Nephron (organoid): ENCODE measurements at regions not wholly inside any gene's neighbourhood (a gene's known extent, or its start where the extent isn't known, plus 50 kb on each side); places are given as distances from the start of the nearest gene placed in this dataset.

Experiments
- H3K27ac Mint-ChIP-seq, 3 experiments: 2 replicates each; pipeline ENCODE4 v1.8.0; 2020; ENCODE audit warnings: mixed read lengths in 3 of 3, mild to moderate bottlenecking in 2 of 3, moderate library complexity in 1 of 3
- H3K27me3 Mint-ChIP-seq: 2 replicates; pipeline ENCODE4 v1.8.0; 2021; ENCODE audit warnings: low read depth, mild to moderate bottlenecking, moderate library complexity, mixed read lengths
- H3K36me3 Mint-ChIP-seq: 2 replicates; pipeline ENCODE4 v1.8.0; 2020; ENCODE audit warnings: low read depth, mixed read lengths
- H3K4me1 Mint-ChIP-seq: 2 replicates; pipeline ENCODE4 v1.8.0; 2020; ENCODE audit warnings: mixed read lengths
- H3K4me3 Mint-ChIP-seq, 3 experiments: 2 replicates each; pipeline ENCODE4 v1.8.0; 2020; ENCODE audit warnings: mild to moderate bottlenecking in 3 of 3, mixed read lengths in 3 of 3, moderate library complexity in 2 of 3
- H3K9me3 Mint-ChIP-seq: 2 replicates; pipeline ENCODE4 v1.8.0; 2020; ENCODE audit warnings: mixed read lengths
- TF ChIP-seq, protein P1 (sequence below), 3 experiments: fragments of 200-600 bp; sonication (generic); IDR thresholded peaks; one replicate each; pipeline ENCODE4 v1.5.0; 2021; ENCODE audit warnings: antibody characterized with exemption in 3 of 3; ENCODE audit not compliant: unreplicated experiment in 3 of 3

- Mint-ChIP-seq H3K4me3 (no peak overlapping the region), H3K9me3 (no peaks in the 10 kb centered on the region), H3K36me3 (no peaks in the 10 kb centered on the region), H3K27ac (no peak overlapping the region), H3K4me1 (no peaks in the 10 kb centered on the region), H3K27me3 (no peaks in the 10 kb centered on the region)
- TF ChIP-seq, protein P1, sequence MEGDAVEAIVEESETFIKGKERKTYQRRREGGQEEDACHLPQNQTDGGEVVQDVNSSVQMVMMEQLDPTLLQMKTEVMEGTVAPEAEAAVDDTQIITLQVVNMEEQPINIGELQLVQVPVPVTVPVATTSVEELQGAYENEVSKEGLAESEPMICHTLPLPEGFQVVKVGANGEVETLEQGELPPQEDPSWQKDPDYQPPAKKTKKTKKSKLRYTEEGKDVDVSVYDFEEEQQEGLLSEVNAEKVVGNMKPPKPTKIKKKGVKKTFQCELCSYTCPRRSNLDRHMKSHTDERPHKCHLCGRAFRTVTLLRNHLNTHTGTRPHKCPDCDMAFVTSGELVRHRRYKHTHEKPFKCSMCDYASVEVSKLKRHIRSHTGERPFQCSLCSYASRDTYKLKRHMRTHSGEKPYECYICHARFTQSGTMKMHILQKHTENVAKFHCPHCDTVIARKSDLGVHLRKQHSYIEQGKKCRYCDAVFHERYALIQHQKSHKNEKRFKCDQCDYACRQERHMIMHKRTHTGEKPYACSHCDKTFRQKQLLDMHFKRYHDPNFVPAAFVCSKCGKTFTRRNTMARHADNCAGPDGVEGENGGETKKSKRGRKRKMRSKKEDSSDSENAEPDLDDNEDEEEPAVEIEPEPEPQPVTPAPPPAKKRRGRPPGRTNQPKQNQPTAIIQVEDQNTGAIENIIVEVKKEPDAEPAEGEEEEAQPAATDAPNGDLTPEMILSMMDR (IDR thresholded peaks at IDR 0.05; ENCODE audit: unreplicated experiment in 3 of 3) = no peak
These were observed 304.0 kb upstream of the KLF4 start for GRCh38 chr9:107793541-107793940.

DNA sequence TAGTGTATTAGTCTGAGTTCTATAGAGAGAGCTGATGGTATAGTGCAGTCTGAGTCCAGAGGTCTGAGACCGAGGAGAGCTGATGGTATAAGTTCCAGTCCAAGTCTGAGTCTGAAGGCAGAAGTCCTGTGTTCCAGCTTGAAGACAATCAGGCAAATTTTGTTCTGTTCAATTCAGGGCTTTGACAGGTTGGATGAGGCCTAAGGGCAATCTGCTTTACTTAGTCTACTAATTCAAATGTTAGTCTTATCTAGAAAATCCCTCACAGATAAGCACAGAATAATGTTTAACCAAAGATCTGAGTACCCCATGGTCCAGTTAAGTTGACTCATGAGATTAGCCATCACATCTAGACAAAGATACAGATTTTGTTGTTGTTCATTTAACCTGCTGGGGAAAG, 303.0 kb upstream of the KLF4 start:
- H3K4me1 Mint-ChIP-seq = no peaks in the 10 kb centered on the region
- H3K4me3 Mint-ChIP-seq = no peak overlapping the region
- H3K27ac Mint-ChIP-seq = no peak overlapping the region
- TF ChIP-seq, protein P1 (IDR thresholded peaks at IDR 0.05; ENCODE audit: unreplicated experiment in 3 of 3) = no peak
- H3K9me3 Mint-ChIP-seq = no peaks in the 10 kb centered on the region
- peaks cover 5% of the 10 kb centered on the region for H3K27me3 Mint-ChIP-seq
- H3K36me3 Mint-ChIP-seq = no peaks in the 10 kb centered on the region

DNA sequence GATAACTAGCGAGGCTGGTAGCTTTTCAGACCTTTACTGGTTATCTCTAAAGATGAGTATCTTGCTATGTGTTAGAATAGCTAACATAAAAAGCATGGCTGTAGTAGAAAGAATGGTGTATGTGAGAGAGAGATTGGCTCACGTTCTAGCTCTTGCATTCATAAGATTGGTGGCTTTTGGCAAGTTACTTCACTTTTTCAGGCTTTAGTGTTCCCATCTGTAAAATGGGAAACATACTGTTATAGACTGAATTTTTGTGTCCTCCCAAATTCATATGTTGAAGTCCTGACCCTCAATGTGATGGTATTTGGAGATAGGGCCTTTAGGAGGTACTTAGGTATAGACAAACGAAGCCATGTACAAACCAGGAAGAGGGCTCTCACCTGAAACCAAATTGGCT, 302.4 kb upstream of the KLF4 start:
- Mint-ChIP-seq H3K27me3 (peaks cover 5% of the 10 kb centered on the region), H3K36me3 (no peaks in the 10 kb centered on the region), H3K4me3 (no peak overlapping the region), H3K27ac (no peak overlapping the region), H3K9me3 (no peaks in the 10 kb centered on the region), H3K4me1 (no peaks in the 10 kb centered on the region)
- TF ChIP-seq, protein P1 (IDR thresholded peaks at IDR 0.05; ENCODE audit: unreplicated experiment in 3 of 3) = no peak

DNA sequence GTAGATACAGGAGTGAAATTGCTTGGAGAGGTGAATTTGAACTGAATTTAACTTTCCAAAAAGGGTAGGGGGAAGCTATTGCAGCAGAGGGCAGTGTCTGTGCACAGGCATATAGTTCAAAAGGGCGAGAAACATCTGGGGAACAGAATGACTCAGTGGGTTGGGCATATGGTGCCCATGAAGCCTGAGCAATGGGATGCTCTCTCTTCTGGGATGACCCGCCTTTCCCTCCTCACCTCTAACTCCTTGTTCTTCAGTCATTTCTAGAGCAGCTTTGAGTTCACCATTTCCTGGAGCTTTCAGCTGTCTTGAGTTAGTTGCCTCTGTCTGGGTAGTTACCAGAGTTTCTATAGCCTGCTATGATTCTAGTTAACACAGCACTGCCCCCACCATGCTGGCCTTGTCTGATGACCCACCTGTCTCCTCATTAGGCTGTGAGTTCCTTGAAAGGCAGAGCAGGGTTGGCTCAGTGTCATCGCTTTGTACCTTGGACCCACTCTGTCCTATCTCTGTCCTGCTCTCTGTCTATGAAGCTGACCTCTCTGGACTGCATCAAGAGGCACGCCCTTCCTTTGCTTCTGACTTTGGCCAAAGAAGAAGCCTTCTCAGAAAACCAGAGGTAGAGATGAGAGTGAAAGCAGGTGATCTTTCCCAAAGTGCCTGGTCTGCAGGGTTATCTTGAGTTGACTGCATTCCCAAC, 299.6 kb upstream of the KLF4 start:
- H3K4me1 Mint-ChIP-seq = peaks cover 5% of the 10 kb centered on the region
- H3K27me3 Mint-ChIP-seq = peaks cover 6% of the 10 kb centered on the region
- no peaks in the 10 kb centered on the region for H3K36me3 Mint-ChIP-seq
- TF ChIP-seq, protein P1 (IDR thresholded peaks at IDR 0.05; ENCODE audit: unreplicated experiment in 3 of 3) = no peak
- H3K27ac Mint-ChIP-seq = no peak overlapping the region
- no peak overlapping the region for H3K4me3 Mint-ChIP-seq
- H3K9me3 Mint-ChIP-seq = no peaks in the 10 kb centered on the region

DNA sequence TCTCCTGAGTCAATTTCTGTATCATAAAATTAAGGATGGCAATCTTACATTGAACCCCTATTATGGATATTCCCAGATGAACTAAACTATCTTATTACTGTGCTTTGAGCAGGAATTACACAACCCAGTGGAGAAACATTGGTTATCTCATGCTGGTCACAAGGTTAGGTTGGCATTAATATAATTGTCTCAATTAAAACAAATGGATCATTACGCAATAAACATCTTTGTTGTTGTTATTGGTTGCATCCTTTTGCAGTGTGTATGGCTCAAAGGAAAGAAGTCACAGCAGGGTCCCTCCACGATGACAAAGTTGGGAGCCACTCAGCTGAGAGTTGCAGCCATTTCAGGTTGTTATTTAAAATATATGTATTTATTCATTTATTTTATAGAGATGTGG, 297.0 kb upstream of the KLF4 start:
- no peak overlapping the region for H3K4me3 Mint-ChIP-seq
- H3K9me3 Mint-ChIP-seq = no peaks in the 10 kb centered on the region
- no peaks in the 10 kb centered on the region for H3K36me3 Mint-ChIP-seq
- H3K27me3 Mint-ChIP-seq = peaks cover 13% of the 10 kb centered on the region
- peaks cover 7% of the 10 kb centered on the region for H3K4me1 Mint-ChIP-seq
- TF ChIP-seq, protein P1 (IDR thresholded peaks at IDR 0.05; ENCODE audit: unreplicated experiment in 3 of 3) = no peak
- H3K27ac Mint-ChIP-seq = no peak overlapping the region
